GM21423 (cell line): ENCODE measurements at regions not wholly inside any gene's neighbourhood (a gene's known extent, or its start where the extent isn't known, plus 50 kb on each side); places are given as distances from the start of the nearest gene placed in this dataset.
"Not testable (repeated sequence)": the region's sequence is repeated elsewhere in the genome, so short reads cannot be mapped to it uniquely, and the experiment has no call there.

Source experiments
- ATAC-seq: cut with Tn5 transposase; IDR thresholded peaks from one replicate; pipeline ENCODE4 v1.9.1; 2021; ENCODE audit warnings: mild to moderate bottlenecking, moderate library complexity; ENCODE audit not compliant: unreplicated experiment

DNA sequence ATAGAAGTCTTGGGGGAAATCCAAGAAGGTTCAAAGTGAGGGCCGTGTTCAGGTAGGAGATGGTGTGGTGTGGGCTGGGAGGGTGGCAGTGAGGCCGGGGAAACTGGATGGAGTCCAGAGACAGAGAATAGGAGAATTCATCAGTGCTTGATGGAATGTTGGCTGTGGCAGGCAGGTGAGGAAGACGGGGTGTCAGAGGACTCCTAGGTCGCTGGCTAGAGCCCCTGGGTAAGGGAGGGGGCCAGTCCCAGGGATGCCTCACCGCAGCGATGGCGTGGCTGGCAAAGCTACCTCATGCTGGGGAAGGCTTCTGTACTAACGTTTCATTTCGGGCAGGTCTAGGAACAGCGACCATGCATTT, 373.0 kb downstream of the RPS24 start:
- no peak for ATAC-seq

GRCh38 chr10:78407009-78407711, 373.5 kb downstream of the RPS24 start:
- no peak for ATAC-seq

- no peak for ATAC-seq
Measured at GRCh38 chr10:78407966-78408365, 374.3 kb downstream of the RPS24 start.

GRCh38 chr10:78408671-78409472, 375.2 kb downstream of the RPS24 start:
- no peak for ATAC-seq

DNA sequence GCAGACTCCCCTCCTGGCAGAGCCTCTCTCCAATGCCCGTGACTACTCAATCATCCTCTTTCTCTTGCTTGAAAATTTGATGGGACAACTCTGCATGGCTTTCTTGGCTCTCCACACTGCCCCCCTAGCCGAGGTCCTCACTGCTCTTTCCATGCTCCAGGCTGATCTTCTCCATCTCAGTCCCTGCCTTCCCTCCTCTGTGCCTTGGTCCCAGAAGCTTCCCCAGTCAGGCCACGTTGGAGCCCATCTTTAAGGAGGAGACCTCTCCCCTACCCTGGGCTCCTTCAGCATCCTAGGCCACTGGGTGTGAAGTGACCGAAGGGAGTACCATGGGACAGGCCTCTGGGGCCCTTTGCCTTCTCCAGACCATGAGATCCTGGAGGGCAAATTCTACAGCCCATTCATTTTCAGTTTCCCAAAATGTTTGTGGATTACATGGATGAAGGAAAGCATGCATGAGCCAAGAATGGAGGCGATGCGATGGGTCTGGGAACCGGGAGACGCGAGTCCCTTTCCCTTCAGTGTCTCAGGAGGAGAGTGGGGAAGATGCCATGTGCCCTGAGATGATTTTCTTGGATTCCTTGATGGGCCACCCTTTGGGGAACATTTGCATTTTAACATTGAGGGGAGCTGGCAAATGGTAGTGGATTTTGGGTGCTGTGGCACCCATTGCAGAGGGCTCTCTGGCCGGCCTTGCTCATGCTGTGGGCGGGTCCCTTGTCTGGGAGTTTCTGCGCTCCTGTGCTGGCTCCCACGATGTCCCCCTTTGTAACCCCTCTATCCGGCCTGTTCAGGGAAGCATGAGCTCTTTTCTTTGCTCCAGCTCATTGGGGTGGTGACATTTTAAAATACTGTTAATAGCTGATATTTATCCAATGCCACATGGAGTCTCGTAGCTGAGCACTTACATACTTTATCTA, 376.6 kb downstream of the RPS24 start:
- no peak for ATAC-seq

DNA sequence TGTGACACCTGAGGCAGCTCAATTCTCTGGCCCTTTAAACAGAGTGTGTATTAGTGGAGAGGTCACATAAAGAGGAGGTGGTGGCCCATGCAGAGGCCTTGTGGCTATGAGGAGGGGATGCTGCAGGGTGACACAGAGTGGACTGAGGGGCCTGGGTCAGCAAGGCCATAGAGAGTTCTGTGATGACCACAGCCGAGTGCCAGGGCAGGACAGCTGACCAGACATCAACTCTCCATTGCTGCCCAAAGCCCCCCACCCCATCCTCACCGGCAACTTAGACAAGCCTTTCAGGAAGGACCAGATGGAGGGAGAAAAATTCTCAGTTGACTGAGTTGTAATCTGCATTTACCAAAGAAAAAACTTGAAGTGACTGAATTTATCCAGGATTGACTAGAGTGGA, 378.1 kb downstream of the RPS24 start:
- ATAC-seq = no peak

GRCh38 chr10:78412605-78413004, 378.9 kb downstream of the RPS24 start:
- no peak for ATAC-seq

DNA sequence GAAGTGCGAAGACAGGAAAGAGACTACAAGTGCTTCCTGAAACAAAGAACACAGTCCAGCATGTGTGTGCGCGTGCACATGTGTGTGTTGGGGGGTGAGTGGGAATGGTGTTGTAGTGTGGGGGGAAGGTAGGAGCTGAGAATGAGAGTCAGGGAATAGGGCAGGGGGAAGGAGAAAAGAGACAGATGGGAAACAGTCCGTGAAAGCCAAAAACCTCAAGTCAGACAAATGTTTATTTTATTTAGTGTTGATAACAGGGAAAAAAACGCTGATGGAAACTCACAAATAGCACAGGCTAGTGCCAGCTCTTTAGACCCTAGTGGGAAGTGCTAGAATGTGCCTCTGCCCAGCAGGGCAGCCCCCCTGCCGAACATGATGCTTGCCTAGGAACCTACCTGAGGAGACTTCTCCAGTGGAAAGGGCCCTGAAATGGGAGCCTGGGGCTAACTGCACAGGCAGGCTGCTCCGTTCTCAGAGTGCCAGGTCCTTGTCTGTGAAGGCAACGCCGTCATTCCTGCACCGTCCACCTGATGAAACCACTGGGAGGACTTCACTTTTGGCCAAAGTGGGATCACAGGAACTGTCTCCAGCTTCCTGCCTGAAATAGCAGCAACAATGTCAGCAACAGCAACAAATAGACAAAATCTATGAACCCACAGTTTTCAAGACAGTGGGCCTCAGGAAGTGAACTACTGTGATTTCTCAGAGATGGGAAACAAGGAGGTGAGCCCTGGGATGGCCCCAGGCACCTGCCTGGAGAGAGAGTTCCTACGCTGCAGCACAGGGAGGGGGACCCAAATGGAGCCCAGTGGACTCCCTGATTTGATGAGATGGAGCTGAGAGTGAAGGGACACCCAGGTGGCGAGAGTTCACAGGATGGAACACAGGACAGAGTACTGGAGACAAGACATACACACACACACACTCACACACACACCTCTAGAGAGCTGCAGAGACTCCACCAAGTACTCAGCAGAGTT, 379.7 kb downstream of the RPS24 start:
- ATAC-seq = no peak

GRCh38 chr10:78414380-78414779, 380.7 kb downstream of the RPS24 start:
- no peak for ATAC-seq

DNA sequence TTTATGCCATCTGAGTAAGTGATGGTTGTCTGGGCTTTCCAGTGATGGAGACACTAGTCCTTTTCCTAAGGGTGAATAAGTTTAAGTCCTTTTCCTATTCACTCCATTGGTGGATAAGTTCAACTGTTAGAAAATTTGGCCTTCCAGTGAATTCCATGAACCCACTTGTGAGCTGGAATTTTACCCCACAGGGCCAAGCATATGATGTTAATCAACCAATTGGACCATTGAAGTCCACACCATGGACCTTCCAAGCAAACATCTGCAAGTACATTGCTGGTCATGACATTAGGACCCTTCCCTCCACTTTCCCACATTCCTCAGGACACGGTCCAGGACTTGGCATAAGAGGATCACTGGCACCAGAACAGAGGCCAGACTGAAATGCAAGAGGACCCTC, 381.4 kb downstream of the RPS24 start:
- no peak for ATAC-seq

DNA sequence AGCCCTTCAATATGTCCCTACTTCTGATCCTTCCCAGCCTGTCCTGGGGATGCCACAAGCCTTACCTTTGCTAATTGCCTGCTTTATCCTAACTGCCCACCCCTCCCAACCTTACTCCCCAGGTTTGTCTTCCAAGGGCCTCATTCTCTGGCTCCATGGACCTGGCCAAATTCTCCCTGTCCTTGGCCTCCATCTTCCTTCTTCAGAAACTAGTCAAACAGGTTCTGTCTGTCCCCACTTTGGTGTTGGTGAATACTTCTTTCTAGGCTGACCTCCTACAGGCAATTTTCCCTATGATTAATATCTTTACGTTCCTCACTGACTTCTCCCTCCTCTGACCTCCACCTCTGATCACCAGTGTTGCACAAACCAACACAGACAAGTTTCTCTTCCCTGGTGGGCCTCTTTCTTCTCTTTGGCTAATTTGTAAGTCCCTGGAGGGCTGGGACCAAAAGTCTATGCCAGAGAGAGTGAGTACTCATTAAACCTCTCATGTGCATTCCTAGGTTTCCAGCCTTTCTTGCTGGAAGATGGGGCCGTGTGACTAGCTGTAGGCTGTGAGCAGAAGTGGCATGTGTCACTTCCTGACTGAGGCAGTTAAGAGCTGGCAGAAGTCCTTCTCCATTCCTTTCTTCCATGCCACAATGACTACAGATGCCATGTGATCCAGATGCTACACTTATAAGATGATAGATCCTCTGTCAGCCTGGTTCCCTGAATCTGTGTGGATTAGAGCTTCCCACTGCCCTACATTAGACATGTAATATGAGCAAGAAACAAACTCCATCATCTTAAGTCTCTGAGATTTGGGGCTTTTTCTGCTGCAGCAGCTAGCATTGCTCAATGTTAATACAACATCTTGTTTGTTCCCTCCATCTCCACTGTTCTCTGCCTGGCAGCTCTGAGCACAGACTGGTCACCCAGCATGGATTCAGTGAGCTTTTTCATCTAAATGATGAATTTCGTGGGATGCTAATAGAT, 382.7 kb downstream of the RPS24 start:
- ATAC-seq = no peak

DNA sequence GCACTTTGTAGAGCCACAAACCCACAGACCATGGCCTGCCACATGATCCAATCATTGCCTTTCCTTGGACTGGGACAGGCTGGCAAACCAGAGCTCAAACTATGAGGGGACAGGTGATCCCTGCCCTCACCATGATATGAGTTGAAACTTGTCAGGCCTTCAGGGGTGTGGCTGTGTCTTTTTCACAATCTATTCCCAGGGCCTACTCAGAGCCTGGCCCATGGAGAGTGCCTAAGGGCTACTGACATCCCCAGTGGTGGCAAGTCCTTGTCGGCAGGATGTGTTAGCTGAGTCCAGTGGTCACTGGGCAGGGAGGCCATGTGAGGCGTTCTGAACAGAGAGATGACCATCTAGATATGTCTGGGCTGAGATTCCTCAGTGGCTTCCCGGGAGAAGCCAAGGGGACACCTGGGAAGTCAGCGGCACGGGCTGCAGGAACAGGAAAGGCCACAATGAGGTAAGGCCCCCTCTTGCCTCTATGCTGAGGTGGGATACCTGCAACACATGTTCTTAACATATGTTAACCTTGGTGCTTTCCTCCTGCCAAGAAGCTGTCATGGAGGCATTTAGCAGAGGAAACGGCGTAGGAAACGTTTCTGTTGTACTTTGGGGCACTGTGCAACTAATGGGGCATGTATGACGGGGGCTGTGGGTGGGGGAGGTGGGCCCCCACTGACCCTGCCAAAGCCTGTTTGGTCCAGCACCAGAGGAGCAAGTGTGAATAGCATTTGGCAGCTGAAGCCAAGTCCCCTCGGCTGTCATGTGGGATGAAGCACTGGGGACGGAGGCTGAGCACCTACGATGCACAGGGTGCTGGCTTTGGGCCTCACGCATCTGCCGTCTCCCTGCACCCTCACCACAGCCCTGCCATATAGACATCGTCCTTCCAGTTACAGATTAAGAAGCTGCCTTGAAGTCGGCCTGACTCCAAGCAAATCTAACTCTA, 384.0 kb downstream of the RPS24 start:
- ATAC-seq = no peak

DNA sequence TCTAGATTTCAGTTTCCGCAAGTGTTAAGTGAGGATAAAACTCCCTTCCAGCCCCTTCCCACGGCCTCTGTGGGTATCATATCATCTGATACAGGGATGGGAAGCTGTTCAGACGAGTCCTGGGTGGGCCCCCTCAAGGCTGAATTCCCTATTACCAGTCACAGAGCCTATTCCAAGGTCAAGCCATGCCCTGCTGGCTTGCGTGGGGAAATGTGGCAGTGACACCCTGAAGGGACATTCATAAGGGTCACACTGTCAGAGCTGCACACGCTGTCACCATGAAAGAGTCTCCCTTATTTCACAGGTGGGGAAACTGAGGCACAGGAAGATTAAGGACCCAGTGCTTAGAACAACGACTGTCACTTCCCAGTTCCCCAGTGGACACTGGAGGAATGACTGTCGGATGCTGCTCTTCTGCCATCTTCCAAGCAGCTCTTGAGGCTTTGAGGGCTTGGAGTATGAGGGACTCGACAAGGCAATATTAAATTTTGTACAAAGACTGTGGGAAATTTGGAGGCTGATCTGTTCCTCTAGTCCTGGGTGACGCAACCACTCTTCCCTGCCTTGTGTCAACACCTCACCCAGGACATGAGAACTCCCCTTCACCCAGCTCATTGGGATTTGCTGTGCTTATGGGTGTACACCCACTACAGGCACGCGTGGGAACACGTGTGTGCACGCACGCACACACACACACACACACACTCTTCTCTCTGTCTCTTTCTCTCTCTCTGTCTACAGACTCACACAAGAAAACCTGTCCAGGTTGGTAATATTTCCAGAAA, 386.0 kb downstream of the RPS24 start:
- no peak for ATAC-seq

DNA sequence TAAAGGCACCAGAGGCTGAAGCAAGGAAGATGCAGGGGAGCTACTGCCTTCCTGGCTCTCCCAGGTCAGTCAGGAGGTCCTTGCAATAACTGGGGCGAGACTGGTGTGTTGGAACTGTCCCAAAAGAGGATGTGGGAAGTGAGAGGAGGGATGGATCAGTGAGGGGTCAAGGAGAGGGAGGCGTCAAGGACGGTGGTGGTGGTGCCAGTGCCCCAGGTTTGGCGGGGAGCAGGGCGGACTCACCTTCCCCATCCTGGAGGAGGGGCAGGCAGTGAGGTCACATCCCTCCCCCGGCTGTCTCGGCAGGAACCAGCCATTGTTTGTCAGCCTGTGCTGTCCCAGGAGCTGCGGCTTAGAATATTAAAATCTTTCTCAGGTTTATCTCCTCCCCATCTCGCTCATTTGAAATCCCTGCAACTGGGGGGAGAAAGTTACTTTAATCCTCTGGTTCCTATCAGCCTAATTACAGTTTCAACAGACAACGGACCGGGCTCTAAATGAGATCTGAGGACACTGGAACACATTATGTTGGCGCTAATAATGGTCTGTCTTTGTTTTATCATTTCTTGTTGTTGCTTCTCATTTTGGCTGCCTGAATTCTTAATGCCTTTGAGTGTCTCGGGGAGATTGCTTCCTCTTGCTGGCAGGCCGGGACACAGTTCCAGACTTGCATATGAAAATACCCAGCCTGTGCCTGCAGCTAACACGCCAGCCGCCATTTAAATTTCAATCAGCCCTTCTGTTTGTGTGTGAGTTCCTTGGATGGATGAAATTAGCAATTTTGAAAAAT, 387.5 kb downstream of the RPS24 start:
- no peak for ATAC-seq

GRCh38 chr10:78424050-78424449, 390.4 kb downstream of the RPS24 start:
- not testable (repeated sequence) for ATAC-seq

GRCh38 chr10:78424723-78425122, 391.1 kb downstream of the RPS24 start:
- ATAC-seq = no peak
